AG04450 (cell line): ENCODE measurements at regions not wholly inside any gene's neighbourhood (a gene's known extent, or its start where the extent isn't known, plus 50 kb on each side); places are given as distances from the start of the nearest gene placed in this dataset.

ENCODE experiments used
- CTCF ChIA-PET: fragments of 300-600, 350-600 bp; formaldehyde crosslinking; extraction: SDS; loops from one replicate; lab custom pipeline; 2022; ENCODE audit warnings: antibody characterized with exemption, inconsistent platforms; lab: Charles Lee
- POLR2A ChIA-PET: fragments of 350-600 bp; formaldehyde crosslinking; extraction: SDS; loops from one replicate; lab custom pipeline; 2021; ENCODE audit warnings: antibody characterized with exemption, inconsistent platforms; lab: Yijun Ruan, JAX
- DNase-seq: peaks from one replicate; pipeline ENCODE4 v3.0.0-alpha.2; 2011; ENCODE audit warnings: low read depth, low spot score
- H3K27ac ChIP-seq: one replicate; pipeline ENCODE4 v1.5.1; 2012; ENCODE audit warnings: low read depth, low read length, control low read depth
- H3K27me3 ChIP-seq: one replicate; pipeline ENCODE4 v1.6.0; 2012; ENCODE audit warnings: low read length; ENCODE audit not compliant: control insufficient read depth, insufficient read depth
- H3K4me3 ChIP-seq: 2 replicates; pipeline ENCODE4 v1.5.1; 2011; ENCODE audit warnings: mild to moderate bottlenecking, low read depth, low read length, control low read depth
- H3K9me3 ChIP-seq: 2 replicates; pipeline ENCODE4 v1.5.1; 2012; ENCODE audit warnings: low read length; ENCODE audit not compliant: control insufficient read depth, insufficient read depth
- CTCF ChIP-seq: IDR thresholded peaks from 2 replicates; pipeline ENCODE4 v1.5.1; 2011; ENCODE audit warnings: low read depth, low read length, control low read depth, inconsistent platforms

- Histone ChIP-seq H3K27me3 (no peaks in the 10 kb centered on the region), H3K9me3 (no peaks in the 10 kb centered on the region), H3K27ac (no peak overlapping the region), H3K4me3 (no peak overlapping the region)
- no peak for TF ChIP-seq CTCF
- ChIA-PET POLR2A (no interaction called here), CTCF (no interaction called here)
- no peak for DNase-seq
Measured at GRCh38 chr12:43267818-43268217, 284.2 kb downstream of the ADAMTS20 start.

GRCh38 chr12:43261701-43262100, 290.3 kb downstream of the ADAMTS20 start:
- CTCF ChIA-PET = no interaction called here
- POLR2A ChIA-PET = no interaction called here
- Histone ChIP-seq H3K9me3 (no peaks in the 10 kb centered on the region), H3K27ac (no peak overlapping the region), H3K27me3 (no peaks in the 10 kb centered on the region), H3K4me3 (no peak overlapping the region)
- DNase-seq = no peak
- TF ChIP-seq CTCF = no peak

- ChIA-PET POLR2A (no interaction called here), CTCF (interaction anchor here (1.2 kb wide), 1 partner anchor 83 kb away, joined by 3 read pairs; no protein-coding TSS in a partner anchor)
- Histone ChIP-seq H3K4me3 (no peak overlapping the region), H3K9me3 (no peaks in the 10 kb centered on the region), H3K27me3 (no peaks in the 10 kb centered on the region), H3K27ac (no peak overlapping the region)
- TF ChIP-seq CTCF = no peak
- no peak for DNase-seq
Measured at GRCh38 chr12:43255522-43256111, 296.4 kb downstream of the ADAMTS20 start.

GRCh38 chr12:43252585-43252984, 299.4 kb downstream of the ADAMTS20 start:
- TF ChIP-seq CTCF = no peak
- Histone ChIP-seq H3K9me3 (no peaks in the 10 kb centered on the region), H3K4me3 (no peak overlapping the region), H3K27me3 (no peaks in the 10 kb centered on the region), H3K27ac (no peak overlapping the region)
- CTCF ChIA-PET = interaction anchor here (0.6 kb wide), 1 partner anchor 774 kb away, joined by 4 read pairs; no protein-coding TSS in a partner anchor
- DNase-seq = no peak
- POLR2A ChIA-PET = no interaction called here

GRCh38 chr12:43245947-43246346, 306.1 kb downstream of the ADAMTS20 start:
- CTCF ChIA-PET = no interaction called here
- TF ChIP-seq CTCF = no peak
- POLR2A ChIA-PET = no interaction called here
- no peak for DNase-seq
- Histone ChIP-seq H3K27me3 (no peaks in the 10 kb centered on the region), H3K27ac (no peak overlapping the region), H3K9me3 (no peaks in the 10 kb centered on the region), H3K4me3 (no peak overlapping the region)
